Stomach smooth muscle (tissue), 2 donors: ENCODE measurements at regions not wholly inside any gene's neighbourhood (a gene's known extent, or its start where the extent isn't known, plus 50 kb on each side); places are given as distances from the start of the nearest gene placed in this dataset.

ENCODE experiments used
- H3K27ac ChIP-seq: one replicate; pipeline ENCODE4 v1.7.0; 2013; ENCODE audit warnings: mild to moderate bottlenecking, low read length, inconsistent platforms
- H3K27me3 ChIP-seq, 2 donors: one replicate each; pipeline ENCODE4 v1.7.0; 2013; ENCODE audit warnings: low read length in 2 of 2; ENCODE audit not compliant: insufficient read depth in 2 of 2, control insufficient read depth in 1 of 2
- H3K36me3 ChIP-seq, 2 donors: one replicate each; pipeline ENCODE4 v1.7.0; 2013; ENCODE audit warnings: low read length in 2 of 2; ENCODE audit not compliant: control insufficient read depth in 2 of 2, insufficient read depth in 2 of 2
- H3K4me1 ChIP-seq: one replicate; pipeline ENCODE4 v1.7.0; 2013; ENCODE audit warnings: low read length; ENCODE audit not compliant: control insufficient read depth, insufficient read depth
- H3K4me3 ChIP-seq, 2 donors: one replicate each; pipeline ENCODE4 v1.7.0; 2013; ENCODE audit warnings: low read length in 2 of 2
- H3K9ac ChIP-seq, 2 donors: one replicate each; pipeline ENCODE4 v1.7.0; 2013; ENCODE audit warnings: low read length in 2 of 2, mild to moderate bottlenecking in 1 of 2
- H3K9me3 ChIP-seq, 2 donors: one replicate each; pipeline ENCODE4 v1.7.0; 2013; ENCODE audit warnings: low read length in 2 of 2; ENCODE audit not compliant: control insufficient read depth in 2 of 2
- donor health status: healthy.
- donor health status: Pancreatic carcinoma.

DNA sequence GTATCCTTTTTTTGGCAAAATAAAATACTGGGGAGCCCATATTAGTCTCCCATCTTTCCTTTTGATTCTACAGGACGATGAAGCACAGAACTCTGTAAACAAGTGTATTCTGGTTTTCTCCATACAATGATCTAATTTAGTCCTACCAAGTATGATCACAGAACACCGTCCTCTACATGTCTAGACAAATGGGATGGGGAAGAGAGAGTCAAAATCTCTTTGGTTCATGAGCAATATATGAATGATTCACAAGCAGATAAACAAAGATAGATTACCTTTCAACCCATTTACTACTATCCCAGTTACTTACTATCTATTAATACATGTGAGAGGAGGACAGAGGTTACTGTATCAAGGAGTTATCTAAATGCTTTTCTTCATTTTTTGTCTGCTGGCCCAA, 352.4 kb upstream of the ACVR2A start:
- Histone ChIP-seq H3K4me3 (no peak overlapping the region), H3K4me1 (no peaks in the 10 kb centered on the region), H3K9ac (no peak overlapping the region), H3K9me3 (peaks cover 0 to 4% of the 10 kb centered on the region in 2 donors), H3K27me3 (no peaks in the 10 kb centered on the region), H3K27ac (no peak overlapping the region), H3K36me3 (no peaks in the 10 kb centered on the region)

DNA sequence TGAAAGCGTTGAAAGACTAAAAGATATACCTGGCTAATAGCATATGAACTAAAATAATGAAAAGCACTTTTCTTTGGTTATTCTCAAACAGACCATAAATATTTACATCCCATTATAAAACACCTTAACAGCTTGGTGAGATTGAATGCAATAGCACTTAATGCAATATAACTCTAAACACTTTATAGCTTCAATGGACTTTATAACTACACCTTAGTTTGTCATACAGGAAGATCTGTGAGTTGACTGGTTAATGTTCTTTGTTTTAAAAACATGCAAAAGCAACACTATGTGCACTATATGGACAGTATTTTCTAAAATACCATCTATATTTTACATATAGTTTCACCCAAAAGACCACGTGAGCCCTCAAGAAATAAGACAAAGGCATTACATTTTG, 353.3 kb upstream of the ACVR2A start:
- Histone ChIP-seq H3K4me3 (no peak overlapping the region), H3K27ac (no peak overlapping the region), H3K27me3 (no peaks in the 10 kb centered on the region), H3K9me3 (peaks cover 0 to 4% of the 10 kb centered on the region in 2 donors), H3K9ac (no peak overlapping the region), H3K36me3 (no peaks in the 10 kb centered on the region), H3K4me1 (no peaks in the 10 kb centered on the region)

DNA sequence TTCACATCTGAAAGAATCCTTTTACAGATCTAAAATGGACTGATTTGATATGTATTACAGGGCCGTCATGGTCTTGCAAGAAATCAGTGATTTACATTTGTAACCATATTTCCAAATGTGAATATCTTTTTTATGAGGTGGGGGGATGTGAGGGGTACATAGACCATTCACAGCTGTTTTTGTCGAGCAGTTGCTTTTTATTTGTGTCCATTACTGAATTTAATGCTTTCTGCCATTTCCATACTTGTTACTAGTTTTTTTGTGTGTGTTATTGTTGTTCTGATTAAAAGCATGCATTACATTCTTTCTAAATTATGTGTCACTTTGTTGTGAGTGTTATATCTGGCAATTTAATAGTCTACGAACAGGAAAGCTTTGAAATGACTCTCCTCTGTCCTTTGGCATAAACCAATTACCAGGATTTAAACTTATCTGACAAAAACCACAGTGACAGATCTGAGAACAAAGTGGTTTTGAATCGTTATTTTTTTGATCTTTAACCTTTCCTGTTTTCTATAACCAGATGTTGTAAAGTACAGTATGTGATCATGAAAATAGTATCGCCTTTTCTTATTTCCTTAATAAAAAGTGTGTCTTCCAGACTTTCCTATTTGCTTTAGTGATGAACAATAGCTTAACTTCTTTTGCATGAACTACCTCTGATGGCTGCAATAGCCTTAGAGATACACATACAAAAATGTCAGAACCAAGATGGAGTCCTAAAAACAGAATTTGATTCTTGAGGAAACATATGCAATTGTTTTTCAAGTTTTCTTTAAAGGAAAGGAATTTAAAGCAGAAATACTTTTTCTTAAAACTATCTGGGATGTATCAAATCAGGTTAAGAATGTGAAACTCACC, 354.2 kb upstream of the ACVR2A start:
- Histone ChIP-seq H3K9me3 (peaks cover 0 to 4% of the 10 kb centered on the region in 2 donors), H3K27me3 (no peaks in the 10 kb centered on the region), H3K4me1 (no peaks in the 10 kb centered on the region), H3K4me3 (no peak overlapping the region), H3K9ac (no peak overlapping the region), H3K27ac (no peak overlapping the region), H3K36me3 (no peaks in the 10 kb centered on the region)

DNA sequence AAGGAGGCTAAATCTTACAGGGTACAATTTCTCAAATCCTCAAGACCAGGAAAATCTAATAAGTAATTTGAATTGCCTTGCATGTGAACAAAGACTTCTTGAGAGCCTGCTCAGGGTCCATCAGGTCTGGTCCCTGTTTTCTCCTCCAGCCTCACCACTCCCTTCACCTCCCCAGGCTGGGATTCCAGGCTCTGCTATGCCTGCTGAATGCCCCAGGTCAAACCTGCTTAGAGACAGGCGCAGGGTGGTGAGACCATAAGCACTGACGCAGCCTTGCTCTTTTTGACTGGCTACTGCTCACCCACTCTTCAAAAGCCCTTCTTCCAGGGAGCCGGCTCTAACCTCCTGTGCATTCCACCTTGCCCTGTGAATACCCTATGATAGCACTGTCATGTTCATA, 356.4 kb upstream of the ACVR2A start:
- Histone ChIP-seq H3K36me3 (no peaks in the 10 kb centered on the region), H3K4me1 (no peaks in the 10 kb centered on the region), H3K27me3 (no peaks in the 10 kb centered on the region), H3K9ac (no peak overlapping the region), H3K9me3 (no peaks in the 10 kb centered on the region), H3K4me3 (no peak overlapping the region), H3K27ac (no peak overlapping the region)

DNA sequence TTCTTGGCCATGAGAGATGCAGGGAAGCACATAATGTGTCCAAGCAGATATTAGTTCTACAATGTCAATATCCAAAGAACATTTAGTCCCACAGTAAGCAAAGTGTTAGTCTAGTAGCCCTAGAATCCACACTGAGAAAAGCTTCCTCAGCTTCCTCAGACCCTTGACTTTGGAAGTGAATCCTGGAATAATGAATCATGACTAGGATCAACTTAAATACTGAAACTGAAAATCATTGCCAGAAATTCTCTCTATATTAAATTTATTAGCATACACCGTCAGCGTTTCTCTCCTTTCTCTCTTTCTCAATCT, 356.9 kb upstream of the ACVR2A start:
- Histone ChIP-seq H3K27me3 (no peaks in the 10 kb centered on the region), H3K9me3 (no peaks in the 10 kb centered on the region), H3K36me3 (no peaks in the 10 kb centered on the region), H3K4me1 (no peaks in the 10 kb centered on the region), H3K4me3 (no peak overlapping the region), H3K27ac (no peak overlapping the region), H3K9ac (no peak overlapping the region)

DNA sequence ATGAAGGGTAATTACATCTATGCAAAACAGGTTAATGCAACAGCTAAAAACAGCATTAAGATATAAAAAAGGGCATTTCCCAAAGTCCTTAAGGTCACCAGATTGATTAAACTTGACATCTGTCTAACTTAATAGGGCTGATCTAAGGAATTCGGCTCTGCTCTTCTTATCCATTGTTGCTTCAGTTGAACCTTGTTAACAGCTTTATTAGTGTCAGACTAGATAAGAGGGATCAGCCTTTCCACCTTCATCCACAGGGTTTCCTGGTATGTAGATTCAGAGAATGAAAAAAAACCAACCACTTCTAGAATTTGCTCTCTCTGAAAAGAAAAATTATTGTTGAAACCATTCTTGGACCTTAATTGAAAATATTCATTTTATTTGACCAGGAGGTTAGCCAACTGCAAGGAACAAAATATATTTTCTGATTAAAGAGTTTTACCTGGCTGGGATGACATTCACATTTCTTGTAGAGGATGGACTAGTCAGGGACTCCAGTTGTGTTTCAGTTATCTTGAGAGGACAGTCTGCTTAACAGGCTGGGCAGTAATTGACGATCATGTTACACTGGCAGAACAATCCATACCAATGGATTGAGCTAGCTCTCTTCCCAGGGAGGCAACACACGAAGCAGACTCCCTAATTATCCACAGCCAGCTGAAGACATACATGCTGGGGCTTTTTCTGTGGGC, 357.4 kb upstream of the ACVR2A start:
- Histone ChIP-seq H3K9me3 (no peaks in the 10 kb centered on the region), H3K27ac (no peak overlapping the region), H3K36me3 (no peaks in the 10 kb centered on the region), H3K27me3 (no peaks in the 10 kb centered on the region), H3K4me3 (no peak overlapping the region), H3K4me1 (no peaks in the 10 kb centered on the region), H3K9ac (no peak overlapping the region)

DNA sequence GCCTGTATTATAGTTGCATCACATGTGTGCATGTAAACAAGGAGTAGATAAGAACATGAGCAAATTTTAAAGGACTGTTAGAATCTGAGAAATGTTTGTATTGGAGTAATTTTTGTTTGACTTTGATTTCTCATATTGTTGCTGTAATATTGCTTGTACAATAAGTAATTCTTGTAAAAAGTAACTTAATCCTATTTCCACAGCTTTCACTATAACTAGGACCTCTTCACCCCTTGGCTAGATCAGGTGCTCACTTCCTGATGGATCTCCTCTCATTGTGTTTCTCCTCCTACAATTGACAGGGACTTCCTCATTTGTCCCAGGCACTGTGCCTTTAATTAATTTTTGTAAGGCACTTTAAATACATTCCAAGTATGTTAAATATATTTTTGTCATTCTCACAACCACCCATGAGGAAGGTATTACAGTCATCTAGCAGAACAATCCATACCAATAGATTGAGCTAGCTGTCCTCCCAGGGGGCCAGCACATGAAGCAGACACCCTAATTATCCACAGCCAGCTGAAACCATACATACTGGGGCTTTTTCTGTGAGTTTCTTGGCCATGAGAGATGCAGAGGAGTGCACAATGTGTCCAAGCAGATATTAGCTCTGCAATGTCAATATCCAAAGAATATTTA, 359.5 kb upstream of the ACVR2A start:
- Histone ChIP-seq H3K4me3 (no peak overlapping the region), H3K27ac (no peak overlapping the region), H3K9me3 (no peaks in the 10 kb centered on the region), H3K4me1 (no peaks in the 10 kb centered on the region), H3K36me3 (no peaks in the 10 kb centered on the region), H3K9ac (no peak overlapping the region), H3K27me3 (no peaks in the 10 kb centered on the region)

DNA sequence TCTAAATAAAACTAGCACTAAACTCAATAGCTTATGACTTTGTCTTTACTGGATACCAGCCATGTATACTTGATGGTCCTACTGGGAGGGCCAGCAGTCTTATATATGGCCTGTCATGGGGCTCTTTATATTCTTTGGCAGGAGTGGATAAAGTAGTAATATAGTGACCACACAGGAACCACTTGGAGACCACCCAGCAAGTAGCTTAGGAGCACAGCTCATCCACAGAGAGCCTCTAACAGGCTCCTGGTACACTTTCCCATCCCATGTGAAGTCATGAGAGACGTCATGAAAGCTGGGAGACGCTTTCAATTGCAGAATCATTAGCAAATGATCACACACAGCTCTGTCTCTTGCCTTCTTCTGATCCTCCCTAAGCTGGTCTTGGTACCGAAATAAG, 360.9 kb upstream of the ACVR2A start:
- Histone ChIP-seq H3K9ac (no peak overlapping the region), H3K4me1 (no peaks in the 10 kb centered on the region), H3K4me3 (no peak overlapping the region), H3K36me3 (no peaks in the 10 kb centered on the region), H3K27me3 (no peaks in the 10 kb centered on the region), H3K9me3 (no peaks in the 10 kb centered on the region), H3K27ac (no peak overlapping the region)

DNA sequence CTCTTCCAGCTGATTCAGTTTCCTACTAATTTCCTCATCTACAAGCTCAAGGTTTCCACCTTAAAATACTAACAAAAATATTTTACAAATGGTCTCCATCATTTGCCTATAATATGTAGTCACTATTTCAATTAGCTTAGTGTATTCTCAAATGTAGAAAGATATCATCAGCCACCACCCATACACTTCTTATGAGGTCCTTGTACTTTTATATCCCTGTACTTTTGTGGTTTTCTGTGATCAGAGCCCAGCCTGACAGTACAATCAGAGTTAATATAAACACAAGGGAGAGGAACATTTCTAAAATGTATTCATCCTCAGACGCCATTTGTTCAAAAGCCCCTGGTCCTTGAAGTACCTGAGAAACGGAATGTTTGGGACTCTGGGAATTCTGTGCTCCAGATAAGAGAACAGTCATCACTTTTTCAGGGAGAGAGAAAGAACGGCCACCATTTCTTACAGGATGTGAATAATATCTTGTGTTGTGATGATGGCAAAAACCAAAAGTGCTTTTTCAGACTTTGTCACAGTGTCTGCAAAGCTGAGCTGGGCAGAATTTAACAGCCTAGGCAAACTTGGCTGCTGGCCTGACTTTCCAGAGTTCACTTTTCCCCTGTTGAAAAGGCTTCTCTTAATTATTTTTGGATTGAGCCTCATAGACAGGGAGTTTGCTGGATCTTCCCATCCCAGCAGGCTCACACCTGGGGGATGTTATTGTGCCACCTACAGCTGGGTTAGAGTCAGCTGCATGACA, 361.7 kb upstream of the ACVR2A start:
- Histone ChIP-seq H3K9ac (no peak overlapping the region), H3K36me3 (no peaks in the 10 kb centered on the region), H3K27ac (no peak overlapping the region), H3K4me1 (no peaks in the 10 kb centered on the region), H3K9me3 (no peaks in the 10 kb centered on the region), H3K4me3 (no peak overlapping the region), H3K27me3 (no peaks in the 10 kb centered on the region)

DNA sequence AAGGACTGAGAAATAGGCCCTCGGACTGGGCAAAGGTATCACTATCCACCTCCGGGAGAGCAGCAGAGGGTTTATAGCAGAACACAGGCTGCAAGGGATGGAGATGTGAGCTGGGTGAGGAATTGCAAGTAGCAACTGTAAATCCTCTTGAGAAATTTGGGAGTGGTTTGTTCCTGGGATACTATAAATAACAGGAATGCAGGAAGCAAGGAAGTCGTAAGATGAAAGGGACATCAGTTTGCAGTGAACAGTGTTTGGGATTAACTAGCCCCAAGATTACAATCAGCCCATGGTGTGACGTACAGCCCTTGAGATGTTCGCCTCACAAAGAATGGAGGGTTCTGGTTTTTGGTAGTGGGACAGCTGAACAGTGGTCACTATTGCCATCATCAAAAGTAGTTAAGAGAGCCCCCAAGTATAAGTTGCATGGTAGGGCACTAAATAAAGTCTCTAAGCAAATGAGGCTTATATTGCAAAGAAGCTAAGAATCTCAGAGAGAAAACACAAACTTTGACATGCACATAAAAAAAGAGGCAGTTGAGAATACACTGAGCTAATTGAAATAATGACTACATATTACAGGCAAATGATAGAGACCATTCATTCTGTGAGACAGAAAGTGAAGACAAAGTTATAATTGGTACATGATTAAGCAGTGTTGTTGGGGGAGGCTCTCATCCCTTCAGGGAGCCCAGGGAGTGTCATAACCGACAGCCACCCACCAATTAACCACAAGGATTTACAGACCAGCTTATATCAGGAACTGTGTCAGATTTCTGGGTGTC, 362.5 kb upstream of the ACVR2A start:
- Histone ChIP-seq H3K36me3 (no peaks in the 10 kb centered on the region), H3K4me3 (no peak overlapping the region), H3K27me3 (no peaks in the 10 kb centered on the region)

More for the DNA sequence above, 362.5 kb upstream of the ACVR2A start:
- H3K4me1 ChIP-seq = no peaks in the 10 kb centered on the region
- H3K9ac ChIP-seq = no peak overlapping the region
- no peaks in the 10 kb centered on the region for H3K9me3 ChIP-seq
- H3K27ac ChIP-seq = no peak overlapping the region
